Suprapubic skin (tissue), 3 donors: ENCODE measurements at regions not wholly inside any gene's neighbourhood (a gene's known extent, or its start where the extent isn't known, plus 50 kb on each side); places are given as distances from the start of the nearest gene placed in this dataset.

Experiments
- EP300 ChIP-seq: sonication (generic); formaldehyde crosslinking; IDR thresholded peaks from one replicate; pipeline ENCODE4 v1.6.1; 2017; ENCODE audit warnings: antibody characterized with exemption
- POLR2A ChIP-seq, 2 donors: fragments of 450-650 bp; IDR thresholded peaks; one replicate each; pipeline ENCODE4 v1.6.1; 2017; ENCODE audit warnings: antibody characterized with exemption in 2 of 2, mild to moderate bottlenecking in 2 of 2, moderate library complexity in 2 of 2
- TF ChIP-seq, protein P1 (sequence below), 2 donors: fragments of 200-600 bp in 1 of 2; fragments of 450-650 bp in 1 of 2; sonication (generic) in 1 of 2; IDR thresholded peaks; one replicate each; pipeline ENCODE4 v1.5.1; 2016 to 2019; ENCODE audit warnings: antibody characterized with exemption in 2 of 2, mild to moderate bottlenecking in 1 of 2, moderate library complexity in 1 of 2

DNA sequence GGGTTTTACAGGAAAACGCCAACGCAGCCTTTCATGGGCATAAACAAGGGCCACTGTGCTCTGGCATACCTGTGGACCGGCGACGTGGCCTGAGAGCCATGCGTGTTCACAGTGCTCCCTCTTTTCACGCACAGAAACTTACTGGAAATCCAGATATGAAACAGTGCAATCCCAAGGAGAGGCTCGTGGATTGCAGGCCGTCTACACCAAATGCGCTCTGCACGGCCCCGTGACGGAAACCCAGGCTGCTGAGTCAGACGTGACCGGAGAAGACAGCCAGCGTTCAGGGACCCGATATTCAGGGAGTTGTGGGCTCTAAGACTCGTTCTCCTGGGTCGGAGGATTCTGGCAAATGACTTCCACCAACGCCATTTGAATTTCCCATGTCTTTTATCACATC lies 129.2 kb downstream of the FOXL1 start:
- TF ChIP-seq, protein P1, sequence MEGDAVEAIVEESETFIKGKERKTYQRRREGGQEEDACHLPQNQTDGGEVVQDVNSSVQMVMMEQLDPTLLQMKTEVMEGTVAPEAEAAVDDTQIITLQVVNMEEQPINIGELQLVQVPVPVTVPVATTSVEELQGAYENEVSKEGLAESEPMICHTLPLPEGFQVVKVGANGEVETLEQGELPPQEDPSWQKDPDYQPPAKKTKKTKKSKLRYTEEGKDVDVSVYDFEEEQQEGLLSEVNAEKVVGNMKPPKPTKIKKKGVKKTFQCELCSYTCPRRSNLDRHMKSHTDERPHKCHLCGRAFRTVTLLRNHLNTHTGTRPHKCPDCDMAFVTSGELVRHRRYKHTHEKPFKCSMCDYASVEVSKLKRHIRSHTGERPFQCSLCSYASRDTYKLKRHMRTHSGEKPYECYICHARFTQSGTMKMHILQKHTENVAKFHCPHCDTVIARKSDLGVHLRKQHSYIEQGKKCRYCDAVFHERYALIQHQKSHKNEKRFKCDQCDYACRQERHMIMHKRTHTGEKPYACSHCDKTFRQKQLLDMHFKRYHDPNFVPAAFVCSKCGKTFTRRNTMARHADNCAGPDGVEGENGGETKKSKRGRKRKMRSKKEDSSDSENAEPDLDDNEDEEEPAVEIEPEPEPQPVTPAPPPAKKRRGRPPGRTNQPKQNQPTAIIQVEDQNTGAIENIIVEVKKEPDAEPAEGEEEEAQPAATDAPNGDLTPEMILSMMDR (IDR thresholded peaks at IDR 0.05) = no peak
- TF ChIP-seq POLR2A (IDR thresholded peaks at IDR 0.05) = no peak
- no peak for TF ChIP-seq EP300
